ENCODE measurements at regions not wholly inside any gene's neighbourhood (a gene's known extent, or its start where the extent isn't known, plus 50 kb on each side); places are given as distances from the start of the nearest gene placed in this dataset.

DNA sequence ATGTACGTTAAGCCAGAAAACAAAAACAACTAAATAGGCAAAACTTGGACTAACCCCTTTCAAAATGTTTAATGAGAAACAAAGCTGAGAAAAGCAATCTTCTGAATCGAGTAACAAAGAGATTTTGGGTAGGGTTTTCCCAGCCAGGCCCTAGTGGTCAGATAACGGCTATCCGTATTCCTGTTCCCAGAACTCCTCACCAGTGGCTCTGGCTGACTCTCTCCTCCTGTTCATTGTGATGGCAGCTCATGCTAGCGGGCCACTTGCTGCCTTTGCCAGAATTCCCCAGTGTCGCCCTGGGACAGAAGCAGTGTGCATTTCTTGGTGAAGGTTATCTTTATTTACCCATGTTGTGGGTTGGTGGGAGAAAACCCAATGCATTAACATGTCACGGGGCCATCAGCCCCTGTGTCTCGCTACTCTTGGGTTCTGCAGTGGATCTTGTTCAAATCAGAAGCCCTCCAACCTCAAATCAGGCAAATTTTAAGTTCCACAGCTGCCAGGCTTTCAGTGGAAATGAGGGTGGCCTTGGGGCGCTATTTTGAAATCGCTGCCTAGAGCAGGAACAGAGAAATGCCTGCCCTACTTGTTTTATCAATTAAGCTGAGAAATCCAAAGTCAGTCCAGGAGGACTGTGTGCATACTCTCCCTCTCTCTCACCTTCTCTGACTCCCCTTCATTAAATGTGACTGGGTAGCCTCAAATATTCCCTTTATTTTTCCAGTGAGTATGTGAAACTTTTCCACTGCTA lies 164.5 kb upstream of the NPVF start:
- DNase-seq (ENCODE audit: low read depth in 2 of 2), result no peak

DNA sequence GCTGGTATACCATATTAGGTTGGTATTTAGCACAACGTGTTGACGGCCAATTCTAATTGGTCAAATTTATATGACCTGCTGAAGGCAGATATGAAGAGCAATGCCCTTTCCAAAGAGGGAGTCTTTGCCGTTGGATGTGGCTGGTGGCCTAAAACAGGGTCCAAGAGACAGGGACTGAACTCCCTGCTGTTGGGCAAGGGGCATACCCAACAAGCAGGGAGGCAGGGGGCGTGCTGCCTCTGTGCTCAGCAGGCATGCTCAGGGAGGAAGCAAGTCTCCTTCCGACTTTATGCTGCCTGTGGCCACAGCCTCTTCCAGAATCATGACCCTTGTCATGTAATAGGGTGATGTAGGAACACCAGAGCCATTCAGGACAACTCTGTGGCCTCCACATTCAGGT lies 167.7 kb upstream of the NPVF start:
- no peak for DNase-seq (ENCODE audit: low read depth in 2 of 2)

DNA sequence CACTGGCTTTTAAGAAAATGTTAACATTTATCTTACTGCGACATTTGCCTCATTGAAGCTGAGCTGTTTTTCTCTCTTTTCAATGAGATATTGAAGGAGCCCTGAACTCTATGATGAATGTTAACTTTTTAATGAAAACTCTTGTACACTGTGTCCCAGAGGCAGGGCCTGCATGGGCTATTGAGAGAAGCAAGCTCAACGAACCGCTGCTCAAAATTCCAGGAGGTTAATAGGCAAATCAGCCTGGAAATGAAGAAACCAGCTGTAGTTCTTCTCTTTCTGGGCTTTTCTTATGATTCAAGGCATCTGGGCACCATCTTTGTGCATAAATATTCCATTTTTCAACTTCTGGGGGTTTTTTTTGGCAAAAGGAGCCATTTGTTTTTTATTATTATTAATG lies 168.4 kb upstream of the NPVF start:
- no peak for DNase-seq (ENCODE audit: low read depth in 2 of 2)

DNA sequence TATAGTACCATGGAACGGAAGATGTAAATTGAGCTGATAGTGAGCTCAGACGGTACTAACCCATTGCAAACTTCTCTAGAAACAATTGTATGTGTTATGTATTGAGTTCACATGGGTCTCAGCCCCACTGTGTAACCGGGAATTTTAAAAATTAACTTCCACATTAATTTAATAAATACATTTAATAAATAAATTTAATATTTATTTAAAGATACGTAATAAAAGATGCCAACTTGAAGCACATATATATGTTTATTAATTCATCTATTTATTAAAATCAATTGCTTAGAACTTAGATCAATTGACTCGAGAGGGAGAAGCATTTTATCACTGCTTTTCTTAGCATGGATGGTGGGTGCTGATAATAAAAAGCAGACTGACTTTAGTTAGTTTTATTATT lies 170.1 kb upstream of the NPVF start:
- DNase-seq (ENCODE audit: low read depth in 2 of 2), result no peak

DNA sequence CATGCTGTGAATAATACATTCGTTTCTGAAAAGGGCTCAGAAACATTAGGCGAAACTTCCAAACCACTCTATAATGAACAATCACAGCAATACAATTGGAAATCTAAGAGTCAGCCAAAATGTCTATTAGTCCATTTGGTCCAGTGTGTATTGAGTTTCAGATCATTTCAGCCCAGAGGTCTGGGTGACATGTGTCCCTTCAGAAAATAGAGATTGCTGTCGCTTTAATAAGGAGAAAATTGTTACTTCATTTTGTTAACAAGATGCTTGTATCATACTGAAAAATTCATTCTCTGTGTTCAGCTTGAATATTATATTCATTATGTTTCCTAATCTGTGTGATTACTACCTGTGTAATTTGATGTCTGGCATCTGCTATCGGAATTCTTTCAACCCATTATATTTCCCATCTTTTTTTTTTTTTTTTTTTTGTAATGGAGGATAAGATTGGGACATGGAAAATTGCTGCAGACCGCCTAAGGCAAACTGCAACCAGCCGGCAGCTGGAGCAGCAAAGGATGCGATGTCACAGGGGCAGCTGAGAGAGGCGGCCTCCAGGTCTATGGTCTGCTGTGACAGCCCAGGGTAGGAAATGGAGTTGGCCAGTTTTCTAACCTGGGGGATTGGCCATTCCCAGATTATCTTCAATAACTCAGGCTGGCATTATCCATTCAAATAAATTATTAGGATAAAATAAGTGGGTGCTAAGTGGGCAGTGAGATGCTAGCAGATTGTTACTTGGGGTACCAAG lies 170.9 kb upstream of the NPVF start:
- no peak for DNase-seq (ENCODE audit: low read depth in 2 of 2)

DNA sequence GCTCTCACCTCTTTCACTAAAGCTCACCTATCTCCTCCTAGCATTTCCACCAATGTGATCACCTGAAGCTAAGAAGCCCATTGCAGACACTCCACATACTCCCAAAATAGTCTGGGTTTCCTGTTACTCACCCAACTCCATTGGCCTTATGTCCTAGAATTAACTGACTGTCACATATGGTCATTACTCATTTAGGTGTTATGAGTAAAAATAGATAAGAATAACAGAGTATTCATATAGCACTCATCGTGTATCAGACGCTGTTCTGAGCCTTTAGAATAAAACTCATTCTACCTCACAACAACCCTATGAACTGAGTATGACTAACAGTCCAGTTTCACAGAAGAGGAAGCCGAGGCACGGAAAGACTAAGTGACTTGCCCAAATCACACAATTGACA lies 174.2 kb upstream of the NPVF start:
- no peak for DNase-seq (ENCODE audit: low read depth in 2 of 2)

DNA sequence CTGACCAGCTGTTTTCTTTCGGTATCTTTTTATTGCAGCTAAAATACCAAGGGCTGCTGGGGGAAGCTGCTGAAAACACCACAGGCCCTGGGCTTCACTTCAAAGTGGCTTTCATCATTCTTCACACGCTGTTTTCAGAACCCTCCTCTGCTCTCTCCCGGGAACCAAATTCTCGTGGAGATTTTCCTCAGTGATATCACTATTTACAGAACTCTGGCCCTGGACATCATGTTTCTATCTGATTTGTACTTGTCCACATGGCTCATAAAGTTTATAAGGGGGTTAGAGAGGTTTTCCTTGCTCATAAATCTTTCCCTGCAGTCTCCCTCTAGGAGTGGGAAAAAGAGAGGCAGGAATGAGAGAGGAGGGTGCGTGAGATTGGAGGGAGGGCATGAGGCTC lies 177.4 kb upstream of the NPVF start:
- DNase-seq (ENCODE audit: low read depth in 2 of 2), result no peak

DNA sequence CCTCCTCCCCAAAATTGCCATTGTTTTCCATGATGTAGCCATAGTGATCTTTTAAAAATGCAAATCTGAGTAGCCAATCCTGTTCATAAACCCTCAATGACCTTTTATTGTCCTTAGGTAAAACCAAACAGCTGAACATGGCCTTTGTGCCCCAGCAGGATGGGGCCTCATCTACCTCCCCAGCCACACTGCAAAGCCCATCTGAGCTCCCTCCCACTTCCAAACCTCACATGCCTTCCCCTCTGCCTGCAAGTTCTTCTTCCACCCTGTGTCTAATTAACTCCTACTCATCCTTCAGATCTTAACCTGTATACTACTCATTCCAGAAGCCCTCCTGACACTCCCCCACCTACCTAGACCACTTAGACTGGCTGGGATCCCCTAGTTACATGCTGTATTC lies 178.8 kb upstream of the NPVF start:
- DNase-seq (ENCODE audit: low read depth in 2 of 2), result no peak

DNA sequence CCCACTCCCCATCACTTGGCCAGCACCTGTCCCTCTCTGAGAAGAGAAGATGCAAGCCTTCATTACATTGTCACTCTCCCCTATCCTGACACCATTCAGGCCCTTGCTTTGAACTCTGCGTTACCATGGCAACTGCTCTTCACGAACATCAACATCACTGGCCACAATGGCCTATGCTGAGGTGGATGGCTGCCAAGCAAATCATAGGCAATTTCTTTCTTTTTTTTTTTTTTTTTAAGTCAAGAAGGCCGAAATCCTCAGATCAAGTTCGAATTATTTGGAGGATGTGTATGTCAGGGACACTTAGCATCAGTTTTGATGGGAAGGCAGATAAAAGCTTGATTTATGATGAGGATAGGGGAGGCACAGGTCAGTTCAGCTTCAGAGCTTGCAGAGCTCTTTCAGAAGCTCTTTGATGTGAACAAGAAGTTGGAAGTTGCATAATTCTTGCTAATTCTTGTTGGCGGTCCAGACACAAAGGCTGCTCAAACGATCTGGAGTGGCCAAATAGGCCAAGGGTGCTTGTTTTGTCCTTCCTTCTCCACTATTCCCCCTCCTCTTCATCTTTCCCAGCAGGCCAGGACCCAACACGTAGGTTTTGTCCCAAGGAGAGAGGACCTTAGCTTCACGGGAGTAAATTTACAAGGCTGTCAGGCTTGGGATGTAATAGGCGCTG lies 179.9 kb upstream of the NPVF start:
- DNase-seq (ENCODE audit: low read depth in 2 of 2), result no peak

DNA sequence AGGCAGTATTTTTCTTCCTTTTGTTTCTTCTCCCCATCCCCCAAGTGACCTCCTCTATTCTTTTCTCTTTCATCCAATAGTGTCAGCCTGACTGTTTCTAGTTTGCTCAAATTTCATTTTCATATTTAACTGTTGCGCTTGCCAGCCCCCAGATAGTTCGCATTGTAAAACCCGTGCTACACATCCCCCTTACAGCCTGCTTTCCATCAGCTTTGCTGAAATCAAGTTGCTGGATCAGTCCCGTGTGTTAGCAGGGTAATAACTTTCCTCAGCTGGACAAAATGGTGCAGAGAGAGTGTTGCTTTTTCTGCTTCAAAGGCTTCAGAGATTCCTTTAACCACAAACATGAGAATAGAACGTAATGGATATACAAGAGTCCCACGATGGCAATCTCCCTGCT lies 180.6 kb upstream of the NPVF start:
- no peak for DNase-seq (ENCODE audit: low read depth in 2 of 2)

DNA sequence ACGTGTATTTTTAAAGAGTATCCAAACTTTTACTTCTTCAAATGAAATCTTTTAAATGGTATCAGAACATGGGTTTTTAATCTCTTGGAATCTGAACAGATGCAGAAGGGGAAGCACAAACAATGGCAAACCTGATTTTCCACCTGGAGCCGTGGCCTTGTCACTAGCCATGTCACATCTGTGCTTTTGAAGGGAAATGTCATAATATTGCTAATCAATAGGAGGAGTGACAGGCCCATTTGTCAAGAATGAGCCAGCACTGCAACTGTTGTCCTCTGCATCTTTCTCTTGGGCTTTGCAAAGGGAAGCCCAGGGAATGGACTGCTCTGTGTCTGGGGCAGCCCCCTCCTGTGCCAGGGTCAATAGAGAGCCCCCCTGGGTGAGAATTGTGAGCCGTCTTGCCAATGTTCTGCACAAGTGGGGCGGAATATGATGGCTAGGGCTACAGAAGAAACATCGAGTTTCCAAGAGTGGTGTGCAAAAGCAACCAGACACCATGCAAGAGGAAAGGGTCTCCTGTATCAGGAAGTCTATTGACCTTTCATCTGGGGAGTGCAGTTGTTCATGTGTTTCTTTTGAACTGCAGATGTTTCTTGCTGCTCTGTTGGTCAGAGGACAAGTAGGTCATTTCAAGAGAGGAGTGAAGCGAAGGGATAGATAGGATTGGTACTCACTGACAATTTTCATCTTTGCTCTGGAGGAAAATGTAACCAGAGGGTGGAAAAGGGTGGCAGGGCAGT lies 181.8 kb upstream of the NPVF start:
- DNase-seq (ENCODE audit: low read depth in 2 of 2), result no peak

DNA sequence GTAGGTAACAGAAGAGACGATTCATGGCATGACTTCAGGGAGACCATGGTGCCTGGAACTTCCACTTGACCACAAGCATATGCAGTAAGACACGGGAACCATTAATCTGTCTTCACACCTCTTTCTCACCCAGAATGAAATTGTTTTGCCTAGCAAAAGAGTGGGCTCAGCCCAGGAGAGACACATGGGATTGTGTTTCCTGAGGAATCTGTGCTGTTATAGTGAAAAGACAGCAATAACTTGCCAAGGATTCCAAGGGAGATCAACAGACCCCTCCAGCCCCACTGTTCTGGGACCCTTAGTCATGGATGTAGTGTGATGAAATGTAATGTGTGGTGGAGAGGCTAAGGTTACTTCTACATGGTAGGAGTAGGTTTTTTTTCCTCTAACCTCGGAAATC lies 192.5 kb upstream of the NPVF start:
- no peak for DNase-seq (ENCODE audit: low read depth in 2 of 2)

DNA sequence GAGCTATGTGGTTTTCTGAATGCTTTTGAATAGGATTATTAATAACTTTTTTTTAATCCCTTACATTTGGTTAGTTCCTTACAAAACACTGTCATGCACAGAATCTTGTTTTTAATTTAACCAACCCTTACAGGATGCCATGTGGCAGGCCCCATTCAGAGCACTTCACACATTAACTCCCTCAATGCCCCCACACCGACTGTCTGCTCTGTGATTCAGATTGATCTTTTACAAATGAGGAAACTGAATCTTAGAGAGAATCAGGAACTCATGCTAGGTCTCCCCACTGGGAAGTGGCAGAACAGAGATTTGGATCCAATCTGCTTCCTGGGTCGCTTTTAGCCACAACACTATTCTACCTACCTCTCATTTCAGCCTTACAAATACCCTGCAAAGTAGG lies 195.8 kb upstream of the NPVF start:
- no peak for DNase-seq (ENCODE audit: low read depth in 2 of 2)

DNA sequence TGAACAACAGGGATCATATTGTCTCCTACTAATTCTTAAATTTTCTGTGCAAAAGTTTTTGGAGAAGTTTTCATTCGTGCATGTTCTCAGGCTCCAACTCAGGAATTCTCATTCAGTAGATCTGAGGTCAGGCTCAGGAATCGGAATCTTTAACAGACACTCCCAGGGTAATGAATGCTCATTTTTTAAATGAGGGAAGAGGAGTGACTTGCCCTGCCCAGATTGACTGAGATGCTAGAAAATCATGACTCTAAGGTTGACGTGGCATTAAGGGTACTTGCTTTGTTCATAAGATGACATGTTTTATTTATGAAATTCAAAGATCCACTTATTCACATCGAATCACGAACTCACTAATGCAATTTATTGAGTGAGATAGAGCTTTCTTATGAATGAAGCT lies 196.6 kb upstream of the NPVF start:
- no peak for DNase-seq (ENCODE audit: low read depth in 2 of 2)

DNA sequence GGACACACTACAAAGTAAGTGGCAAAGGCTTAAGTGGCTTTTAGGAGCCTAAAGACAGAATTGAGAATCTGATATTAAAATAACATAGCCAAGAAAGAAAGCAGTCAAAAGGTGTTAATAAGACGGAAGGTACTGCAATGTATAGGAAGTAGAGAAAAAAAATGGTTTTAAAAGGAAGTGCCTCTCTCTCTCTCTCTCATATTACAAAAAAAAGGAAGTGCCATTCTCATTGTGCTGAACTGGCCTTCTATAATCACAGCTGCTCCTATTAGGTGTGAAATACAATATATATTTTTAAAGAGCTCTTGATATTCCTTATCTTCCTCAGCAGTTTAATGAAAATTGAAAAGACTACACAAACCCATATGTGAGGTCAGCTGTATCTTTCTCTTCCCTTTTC lies 199.4 kb upstream of the NPVF start:
- DNase-seq (ENCODE audit: low read depth in 2 of 2), result no peak

DNA sequence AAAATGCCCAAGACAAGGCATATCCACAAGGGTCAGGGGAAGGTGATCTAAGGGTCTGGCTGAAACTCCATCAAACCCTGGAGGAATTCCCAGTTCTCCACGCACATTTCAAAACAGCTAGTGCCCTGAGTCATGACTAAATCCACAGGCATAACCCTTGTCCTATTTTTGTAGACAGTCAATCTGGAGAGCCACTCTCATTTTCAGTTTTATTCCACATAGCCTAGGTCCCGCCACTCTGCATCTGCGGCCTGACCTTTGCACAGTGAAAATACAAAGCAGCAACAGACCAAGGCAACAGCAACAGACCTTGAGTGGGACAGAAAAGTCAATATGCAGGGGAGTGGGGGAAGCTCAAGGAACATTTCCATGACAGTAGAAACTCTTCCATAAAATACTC lies 201.4 kb upstream of the NPVF start:
- no peak for DNase-seq (ENCODE audit: low read depth in 2 of 2)

DNA sequence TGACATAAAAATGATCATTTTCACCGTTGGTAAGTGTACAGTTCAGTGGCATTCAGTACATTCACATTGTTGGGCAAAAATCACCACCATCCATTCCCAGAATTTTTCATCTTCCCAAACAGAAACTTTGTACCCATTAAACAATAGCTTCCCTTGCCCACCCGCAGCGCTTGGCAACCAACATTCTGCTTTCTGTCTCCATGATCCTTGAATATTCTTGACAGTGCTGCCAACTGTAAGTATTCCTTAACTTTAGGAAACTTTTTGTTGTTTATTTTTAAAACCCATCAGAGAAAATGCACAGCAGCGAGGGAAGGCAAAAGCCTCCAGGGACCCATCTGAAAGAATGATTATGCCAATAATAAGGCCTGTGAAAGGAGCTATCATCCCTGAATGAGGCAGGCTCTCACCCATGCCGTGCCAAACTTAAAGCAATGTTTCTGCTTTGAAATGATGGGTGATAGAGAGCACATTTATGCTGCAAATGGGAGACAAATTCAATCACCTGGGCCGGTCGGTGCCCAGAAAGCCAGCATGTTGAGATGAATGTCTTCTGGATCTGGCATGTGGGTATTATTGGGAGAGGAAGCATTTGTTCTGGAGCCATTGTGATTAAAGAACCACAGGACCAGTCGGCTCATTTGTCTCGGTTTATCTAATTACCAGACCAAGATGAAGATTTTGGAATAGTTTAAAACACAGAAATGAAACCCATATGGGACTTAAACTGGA lies 202.1 kb upstream of the NPVF start:
- no peak for DNase-seq (ENCODE audit: low read depth in 2 of 2)

DNA sequence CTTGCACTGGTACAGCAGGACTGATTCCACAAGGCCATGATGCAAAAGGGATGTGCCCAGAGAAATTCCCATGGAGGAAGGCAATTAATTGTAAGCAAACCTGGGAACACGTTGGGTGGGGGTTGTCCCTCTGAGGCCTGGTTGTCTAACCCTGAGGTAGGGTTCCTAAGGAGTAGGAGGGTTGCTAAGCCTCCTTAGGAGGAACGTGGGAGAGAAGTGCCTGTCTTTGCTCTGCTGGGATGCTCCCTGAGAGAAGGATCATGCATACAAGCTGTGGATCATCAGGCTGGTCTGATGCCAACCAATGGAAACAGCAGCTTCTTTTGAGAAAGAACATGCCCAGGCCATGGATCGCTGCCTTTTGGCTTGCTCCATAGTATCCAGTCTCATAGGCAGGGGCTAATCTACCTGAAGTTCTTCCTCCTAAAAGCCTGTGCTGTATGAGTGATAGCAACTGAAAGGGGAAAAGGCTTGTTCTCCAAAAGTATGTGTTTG lies 203.7 kb upstream of the NPVF start:
- DNase-seq (ENCODE audit: low read depth in 2 of 2), result no peak

DNA sequence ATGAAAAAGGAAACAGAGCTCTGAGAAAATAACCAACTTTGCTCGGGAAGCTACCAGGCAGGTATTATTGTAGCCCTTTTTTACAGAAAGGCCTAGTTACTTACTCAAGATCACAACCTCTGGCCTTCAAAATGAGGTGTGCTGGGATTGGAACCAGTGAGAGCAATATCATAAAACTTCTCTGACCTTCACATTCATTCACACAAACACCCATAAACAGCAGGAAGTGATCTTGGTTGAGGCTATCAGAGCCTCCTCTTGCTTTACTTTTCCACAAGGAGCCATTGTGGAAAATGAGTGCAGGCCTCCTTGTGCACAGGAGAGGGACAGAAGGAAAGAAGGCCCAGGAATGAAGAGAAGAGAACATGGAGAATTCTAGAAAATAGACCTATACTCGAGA lies 204.5 kb upstream of the NPVF start:
- DNase-seq (ENCODE audit: low read depth in 2 of 2), result no peak

DNA sequence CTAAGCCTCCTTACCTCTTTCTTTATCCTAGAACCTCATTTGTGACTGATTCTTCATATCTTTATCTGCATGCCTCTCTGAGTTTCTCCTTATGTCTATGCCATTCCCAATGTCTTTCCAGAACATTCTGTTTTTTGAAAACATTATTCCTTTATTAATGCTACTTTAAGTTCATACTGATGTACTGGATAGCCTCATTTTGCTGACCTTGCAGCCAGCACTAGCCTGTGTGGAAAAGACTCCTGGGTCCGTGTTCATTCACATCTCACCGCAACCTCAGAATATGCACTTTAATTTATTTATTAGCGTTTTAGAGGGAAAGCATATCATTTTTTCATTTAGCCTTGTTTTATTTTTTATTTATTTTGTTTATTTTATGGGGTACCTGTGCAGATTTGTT lies 208.1 kb upstream of the NPVF start:
- no peak for DNase-seq (ENCODE audit: low read depth in 2 of 2)

DNA sequence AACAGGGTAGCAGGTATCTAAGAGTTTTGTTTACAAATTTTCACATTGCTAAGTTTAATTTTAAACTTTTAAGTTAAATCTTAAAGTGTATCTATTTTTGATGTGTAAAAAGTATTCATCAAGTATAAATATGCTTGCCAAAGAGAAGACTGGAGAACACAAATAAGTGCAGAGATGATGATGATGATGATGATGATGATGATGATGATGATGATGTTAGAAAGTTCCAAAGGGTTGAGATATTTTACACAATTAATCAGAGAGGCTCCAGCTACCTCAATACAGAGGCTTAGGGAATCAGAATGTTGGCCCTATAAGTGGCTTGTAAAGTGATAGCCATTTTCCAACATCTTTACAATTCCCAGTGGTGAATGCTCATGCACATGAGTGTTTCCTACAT lies 209.0 kb upstream of the NPVF start:
- no peak for DNase-seq (ENCODE audit: low read depth in 2 of 2)

DNA sequence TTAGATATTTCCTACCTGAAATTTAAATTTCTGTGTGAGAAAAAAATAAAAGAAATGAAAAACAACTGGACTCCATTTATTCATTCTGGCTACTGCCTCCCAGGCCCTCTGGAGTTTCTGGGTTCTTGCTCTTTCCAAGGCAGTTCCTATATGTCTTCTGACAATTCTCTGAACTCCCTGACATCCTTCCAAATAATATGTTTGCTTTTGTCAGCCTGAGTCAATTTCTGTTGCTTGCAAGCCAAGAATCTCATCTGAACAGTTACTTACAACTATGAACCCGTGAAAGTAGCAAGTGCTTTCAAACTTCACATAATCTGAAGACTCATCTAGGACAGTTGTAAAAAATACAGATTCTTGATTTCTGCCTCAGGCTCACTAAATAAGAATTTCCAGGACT lies 216.7 kb upstream of the NPVF start:
- no peak for DNase-seq (ENCODE audit: low read depth in 2 of 2)

Data from activated CD8-positive, alpha-beta memory T cell treated with anti-CD3 and anti-CD28 coated beads for 4 hours (primary cell).